HCT116 (cell line): ENCODE measurements at regions not wholly inside any gene's neighbourhood (a gene's known extent, or its start where the extent isn't known, plus 50 kb on each side); places are given as distances from the start of the nearest gene placed in this dataset.

Experiments
- ATAC-seq: fragments of 200-7000 bp; cut with Tn5 transposase; 2 replicates; pipeline ENCODE4 v1.9.1; 2020; ENCODE audit warnings: mild to moderate bottlenecking, moderate library complexity
- BruUV-seq: library from RNA; stranded (reverse); fragments of 400-500 nt; replicated peaks from 2 replicates; lab custom pipeline; 2021; lab: Mats Ljungman, UMichigan
- CTCF ChIA-PET: fragments of 300-600 bp; sonication (Branson Sonifier 250); formaldehyde crosslinking; loops from one replicate; lab custom pipeline; 2021; ENCODE audit warnings: antibody characterized with exemption; lab: Charles Lee
- POLR2A ChIA-PET: fragments of 300-600, 350-600 bp; sonication (Branson Sonifier 250); formaldehyde crosslinking; loops from one replicate; lab custom pipeline; 2021; ENCODE audit warnings: antibody characterized with exemption; lab: Charles Lee
- RAD21 ChIA-PET, 2 experiments: fragments of 300-600 bp; sonication (Branson Sonifier 250); formaldehyde crosslinking; loops; one replicate each; lab custom pipeline; 2023; ENCODE audit warnings: low total read pairs in 2 of 2; ENCODE audit not compliant: uncharacterized antibody in 2 of 2, unreplicated experiment in 2 of 2, low non-redundant PET in 1 of 2; lab: Charles Lee
- DNase-seq: peaks from one replicate; pipeline ENCODE4 v3.0.0-alpha.2; 2010; ENCODE audit warnings: low read depth, low spot score
- H2AFZ ChIP-seq: fragments of 200-600 bp; shearing (Covaris generic), sonication (generic); 2 replicates; pipeline ENCODE4 v1.6.1; 2017; ENCODE audit warnings: low read depth, mixed run types, mixed read lengths, antibody characterized with exemption, low read length; ENCODE audit not compliant: poor library complexity, severe bottlenecking
- H3K27ac ChIP-seq: 2 replicates; pipeline ENCODE4 v1.5.1; 2012; ENCODE audit warnings: low read depth, low read length
- H3K27me3 ChIP-seq: fragments of 200-600 bp; sonication (generic); 2 replicates; pipeline ENCODE4 v1.6.1; 2016; ENCODE audit warnings: mixed run types, low read length, mixed read lengths; ENCODE audit not compliant: insufficient read depth
- H3K36me3 ChIP-seq, 2 experiments: fragments of 200-500 bp in 1 of 2; fragments of 200-600 bp in 1 of 2; sonication (Bioruptor generic) in 1 of 2; sonication (generic) in 1 of 2; 2 replicates each; pipeline versions ENCODE4 v1.5.1 to v1.6.1; 2014 to 2016; ENCODE audit warnings: low read length in 2 of 2, inconsistent platforms in 1 of 2, mixed read lengths in 1 of 2, mixed run types in 1 of 2; ENCODE audit not compliant: insufficient read depth in 2 of 2, control insufficient read depth in 1 of 2
- H3K4me1 ChIP-seq, 2 experiments: fragments of 200-600 bp in 1 of 2; sonication (generic) in 1 of 2; 2 replicates each; pipeline versions ENCODE4 v1.5.1 to v1.6.1; 2012 to 2017; ENCODE audit warnings: low read length in 2 of 2, inconsistent platforms in 1 of 2, mild to moderate bottlenecking in 1 of 2, mixed read lengths in 1 of 2, mixed run types in 1 of 2, moderate library complexity in 1 of 2; ENCODE audit not compliant: insufficient read depth in 2 of 2, control insufficient read depth in 1 of 2
- H3K4me2 ChIP-seq: fragments of 200-600 bp; sonication (generic); 2 replicates; pipeline ENCODE4 v1.6.1; 2017; ENCODE audit warnings: mixed run types, low read length, mixed read lengths
- H3K4me3 ChIP-seq, 2 experiments: fragments of 200-600 bp in 1 of 2; sonication (generic) in 1 of 2; replicated peaks in 1 of 2; 2 replicates each; pipeline ENCODE4 v1.5.1; 2011 to 2016; ENCODE audit warnings: low read length in 2 of 2, control low read depth in 1 of 2, low read depth in 1 of 2, mild to moderate bottlenecking in 1 of 2, mixed read lengths in 1 of 2, mixed run types in 1 of 2
- H3K79me2 ChIP-seq: fragments of 200-600 bp; sonication (generic); 2 replicates; pipeline ENCODE4 v1.6.1; 2017; ENCODE audit warnings: mild to moderate bottlenecking, mixed run types, low read length, moderate library complexity, mixed read lengths; ENCODE audit not compliant: insufficient read depth
- H3K9ac ChIP-seq: fragments of 200-600 bp; sonication (generic); 2 replicates; pipeline ENCODE4 v1.6.1; 2016; ENCODE audit warnings: low read length, mixed read lengths
- H3K9me2 ChIP-seq: fragments of 200-600 bp; sonication (generic), shearing (Covaris generic); 2 replicates; pipeline ENCODE4 v1.6.1; 2017; ENCODE audit warnings: mixed run types, mild to moderate bottlenecking, moderate library complexity; ENCODE audit not compliant: insufficient read depth
- H3K9me3 ChIP-seq, 2 experiments: fragments of 200-500 bp in 1 of 2; fragments of 200-600 bp in 1 of 2; sonication (Bioruptor generic) in 1 of 2; sonication (generic) in 1 of 2; 2 replicates each; pipeline ENCODE4 v1.6.1; 2014 to 2017; ENCODE audit warnings: low read length in 2 of 2, mixed read lengths in 2 of 2, inconsistent platforms in 1 of 2, low read depth in 1 of 2, mild to moderate bottlenecking in 1 of 2, mixed run types in 1 of 2, moderate library complexity in 1 of 2; ENCODE audit not compliant: control insufficient read depth in 1 of 2, insufficient read depth in 1 of 2
- H4K20me1 ChIP-seq: fragments of 200-600 bp; sonication (generic), shearing (Covaris generic); 2 replicates; pipeline ENCODE4 v1.6.1; 2017; ENCODE audit warnings: mixed run types, mild to moderate bottlenecking, moderate library complexity; ENCODE audit not compliant: insufficient read depth
- CBX3 ChIP-seq: IDR thresholded peaks from 2 replicates; pipeline ENCODE4 v1.6.1; 2012; ENCODE audit warnings: low read depth
- CEBPB ChIP-seq: IDR thresholded peaks from 2 replicates; pipeline ENCODE4 v1.6.1; 2012; ENCODE audit warnings: low read depth
- EGR1 ChIP-seq: IDR thresholded peaks from 2 replicates; pipeline ENCODE4 v1.6.1; 2012; ENCODE audit warnings: low read depth
- EZH2 ChIP-seq: fragments of 200-600 bp; sonication (generic); IDR thresholded peaks from 2 replicates; pipeline ENCODE4 v1.6.1; 2017; ENCODE audit warnings: antibody characterized with exemption, mixed run types
- EZH2phosphoT487 ChIP-seq: fragments of 200-600 bp; IDR thresholded peaks from 2 replicates; pipeline ENCODE4 v1.6.1; 2018; ENCODE audit warnings: antibody characterized with exemption, borderline replicate concordance
- FOSL1 ChIP-seq: IDR thresholded peaks from 2 replicates; pipeline ENCODE4 v1.6.1; 2012; ENCODE audit warnings: low read depth
- JUND ChIP-seq: IDR thresholded peaks from 2 replicates; pipeline ENCODE4 v1.6.1; 2012
- POLR2A ChIP-seq: IDR thresholded peaks from 2 replicates; pipeline ENCODE4 v1.7.0; 2011; ENCODE audit warnings: borderline replicate concordance; ENCODE audit not compliant: insufficient read depth, insufficient read length; ENCODE audit errors: extremely low read depth
- POLR2AphosphoS5 ChIP-seq: IDR thresholded peaks from 2 replicates; pipeline ENCODE4 v1.6.1; 2011; ENCODE audit warnings: mild to moderate bottlenecking, low read depth, low read length, moderate library complexity
- RAD21 ChIP-seq: IDR thresholded peaks from 2 replicates; pipeline ENCODE4 v1.6.1; 2012; ENCODE audit warnings: low read depth, mild to moderate bottlenecking
- SRF ChIP-seq: IDR thresholded peaks from 2 replicates; pipeline ENCODE4 v1.6.1; 2012; ENCODE audit warnings: low read depth
- TCF7L2 ChIP-seq: IDR thresholded peaks from 2 replicates; pipeline ENCODE4 v1.7.0; 2011; ENCODE audit warnings: borderline replicate concordance, inconsistent platforms; ENCODE audit not compliant: insufficient read depth, insufficient read length; ENCODE audit errors: extremely low read depth
- YY1 ChIP-seq: IDR thresholded peaks from 2 replicates; pipeline ENCODE4 v1.6.1; 2011; ENCODE audit warnings: low read length, low read depth, moderate library complexity, mild to moderate bottlenecking; ENCODE audit not compliant: insufficient replicate concordance; ENCODE audit errors: extremely low read depth
- ZFX ChIP-seq: fragments of 450-650 bp; IDR thresholded peaks from 2 replicates; pipeline ENCODE4 v1.6.1; 2017
- ZNF274 ChIP-seq: fragments of 200-500 bp; sonication (Bioruptor generic); IDR thresholded peaks from 2 replicates; pipeline ENCODE4 v1.6.1; 2014; ENCODE audit warnings: mild to moderate bottlenecking, low read depth, low read length, inconsistent platforms
- intact Hi-C: fragments of 100-400 bp; cut with micrococcal nuclease; formaldehyde crosslinking; loops from 2 replicates; pipeline ENCODE4 v1.10.0; 2022

- Histone ChIP-seq H3K4me3 (no peak overlapping the region), H3K9me3 (no peaks in the 10 kb centered on the region), H3K4me2 (no peak overlapping the region), H3K27ac (no peak overlapping the region), H3K4me1 (no peaks in the 10 kb centered on the region), H3K79me2 (no peaks in the 10 kb centered on the region), H3K36me3 (no peaks in the 10 kb centered on the region), H3K9me2 (no peaks in the 10 kb centered on the region), H2AFZ (no peak overlapping the region), H3K27me3 (no peaks in the 10 kb centered on the region), H4K20me1 (no peaks in the 10 kb centered on the region), H3K9ac (no peak overlapping the region)
- ChIA-PET POLR2A (no interaction called here), CTCF (no interaction called here), RAD21 (no interaction called here)
- no TSS peak for BruUV-seq
- intact Hi-C loops, result no loop called here
- TF ChIP-seq ZNF274, result no peak
- no peak for TF ChIP-seq FOSL1
- no peak for TF ChIP-seq EZH2phosphoT487
- TF ChIP-seq SRF, result no peak
- TF ChIP-seq POLR2AphosphoS5, result no peak
- TF ChIP-seq JUND, result no peak
- ATAC-seq (no peak), DNase-seq (no peak)
These were observed 87.6 kb downstream of the TEX13C start for GRCh38 chrX:125407314-125407713.

GRCh38 chrX:125420809-125421208, 101.1 kb downstream of the TEX13C start:
- no peak overlapping the region for H3K27ac ChIP-seq
- ChIA-PET CTCF (no interaction called here), POLR2A (no interaction called here), RAD21 (no interaction called here)
- no peaks in the 10 kb centered on the region; a peak in 1 of 4 replicates for H3K9me3 ChIP-seq
- TF ChIP-seq EZH2phosphoT487 (no peak), EGR1 (no peak), CEBPB (no peak), RAD21 (no peak), FOSL1 (no peak), POLR2AphosphoS5 (no peak), ZFX (no peak), EZH2 (no peak), YY1 (no peak), ZNF274 (no peak), TCF7L2 (no peak), POLR2A (no peak), SRF (no peak), CBX3 (no peak)
- H3K79me2 ChIP-seq, result no peaks in the 10 kb centered on the region
- H3K4me1 ChIP-seq, result no peaks in the 10 kb centered on the region
- no TSS peak for BruUV-seq
- intact Hi-C loops, result no loop called here
- DNase-seq, result no peak
- H3K36me3 ChIP-seq, result no peaks in the 10 kb centered on the region
- H3K9ac ChIP-seq, result no peak overlapping the region
- H3K27me3 ChIP-seq, result no peaks in the 10 kb centered on the region
- H3K9me2 ChIP-seq, result no peaks in the 10 kb centered on the region
- no peak overlapping the region for H3K4me2 ChIP-seq
- H2AFZ ChIP-seq, result no peak overlapping the region
- H4K20me1 ChIP-seq, result no peaks in the 10 kb centered on the region
- ATAC-seq, result no peak
- H3K4me3 ChIP-seq, result no peak overlapping the region
